HG02884 (cell line): ENCODE measurements at regions not wholly inside any gene's neighbourhood (a gene's known extent, or its start where the extent isn't known, plus 50 kb on each side); places are given as distances from the start of the nearest gene placed in this dataset.
"Not testable (repeated sequence)": the region's sequence is repeated elsewhere in the genome, so short reads cannot be mapped to it uniquely, and the experiment has no call there.

Experiments
- ATAC-seq: cut with Tn5 transposase; IDR thresholded peaks from one replicate; pipeline ENCODE4 v1.9.1; 2021; ENCODE audit warnings: mild to moderate bottlenecking, moderate library complexity; ENCODE audit not compliant: unreplicated experiment

DNA sequence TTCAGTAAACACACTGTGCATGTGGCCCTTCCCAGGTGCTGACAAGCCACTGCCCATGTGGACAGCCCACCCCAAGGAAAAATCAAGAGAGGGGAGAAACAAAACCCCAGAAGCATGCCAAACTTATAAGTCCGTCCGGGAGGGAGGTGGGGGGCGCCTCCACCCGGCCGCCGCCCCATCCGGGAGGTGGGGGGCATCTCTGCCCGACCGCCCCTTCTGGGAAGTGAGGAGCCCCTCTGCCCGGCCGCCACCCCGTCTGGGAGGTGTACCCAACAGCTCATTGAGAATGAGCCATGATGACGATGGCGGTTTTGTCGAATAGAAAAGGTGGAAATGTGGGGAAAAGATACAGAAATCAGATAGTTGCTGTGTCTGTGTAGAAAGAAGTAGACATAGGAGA, 53.8 kb upstream of the C2CD4B start:
- no peak for ATAC-seq

- ATAC-seq, result no peak
Observed at GRCh38 chr15:62219799-62220198, 54.7 kb upstream of the C2CD4B start.

GRCh38 chr15:62223020-62223419, 57.9 kb upstream of the C2CD4B start:
- ATAC-seq, result no peak

GRCh38 chr15:62228604-62229003, 63.5 kb upstream of the C2CD4B start:
- ATAC-seq, result no peak

GRCh38 chr15:62231856-62232255, 66.8 kb upstream of the C2CD4B start:
- no peak for ATAC-seq

GRCh38 chr15:62240121-62241096, 75.3 kb upstream of the C2CD4B start:
- no peak for ATAC-seq

- ATAC-seq, result no peak
Observed at GRCh38 chr15:62241135-62241770, 76.2 kb upstream of the C2CD4B start.

GRCh38 chr15:62242999-62243398, 77.9 kb upstream of the C2CD4B start:
- ATAC-seq, result no peak

DNA sequence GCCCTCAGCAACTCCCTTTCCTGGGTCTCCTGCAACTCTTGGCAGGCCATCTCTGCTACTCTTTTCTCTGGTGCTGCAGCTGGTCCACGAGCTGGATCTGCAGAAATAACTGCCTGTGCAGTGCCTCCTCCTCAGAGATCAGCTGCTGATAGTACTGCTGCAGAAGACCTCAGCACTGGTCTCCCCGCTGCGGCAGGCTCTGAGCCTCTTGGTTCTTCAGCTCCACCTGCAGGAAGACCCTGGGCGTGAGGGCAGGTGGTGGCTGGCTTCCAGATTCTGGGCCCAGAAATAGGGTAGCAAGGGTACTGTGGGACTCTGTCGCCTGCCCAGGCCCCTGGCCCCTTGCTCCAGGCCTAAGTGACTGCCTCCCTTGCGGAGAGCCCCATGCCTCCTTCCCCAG, 79.7 kb upstream of the C2CD4B start:
- ATAC-seq, result no peak

DNA sequence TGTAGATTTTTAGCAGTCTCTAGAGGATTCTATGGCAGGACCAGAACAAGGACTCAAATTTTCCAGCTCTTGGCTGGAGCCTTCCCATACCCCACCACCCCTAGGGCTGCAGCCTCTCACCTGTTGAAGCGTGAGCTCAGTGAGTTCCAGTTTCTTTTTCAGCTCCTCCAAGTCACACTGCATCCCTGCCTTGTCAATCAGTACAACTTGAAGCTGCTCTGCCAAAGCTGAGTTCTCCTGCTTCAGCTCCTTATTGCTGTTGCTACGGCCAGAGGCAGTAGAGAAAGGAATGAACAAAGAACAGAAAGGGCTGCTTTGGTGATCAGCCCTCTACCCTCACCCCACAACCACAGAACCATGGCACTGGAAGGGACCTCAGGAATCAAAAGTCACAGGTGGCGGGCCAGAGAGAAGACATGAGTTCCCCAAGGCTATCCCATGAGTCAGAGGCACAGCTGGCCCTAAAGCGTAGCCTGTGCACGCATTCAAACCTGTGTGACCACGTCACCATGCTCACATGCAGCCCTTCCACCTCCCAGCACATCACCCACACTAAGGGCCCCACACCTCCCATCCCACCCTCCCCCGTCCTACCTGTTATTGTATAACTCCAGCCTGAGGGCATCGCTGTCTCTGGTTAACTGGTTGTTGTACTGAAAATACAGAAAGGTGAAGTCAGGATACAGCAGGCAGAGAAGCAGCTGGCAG, 83.3 kb upstream of the C2CD4B start:
- ATAC-seq, result no peak

GRCh38 chr15:62249501-62249900, 84.4 kb upstream of the C2CD4B start:
- no peak for ATAC-seq

GRCh38 chr15:62250186-62250585, 85.1 kb upstream of the C2CD4B start:
- no peak for ATAC-seq

- no peak for ATAC-seq
Observed at GRCh38 chr15:62250978-62251377, 85.9 kb upstream of the C2CD4B start.

DNA sequence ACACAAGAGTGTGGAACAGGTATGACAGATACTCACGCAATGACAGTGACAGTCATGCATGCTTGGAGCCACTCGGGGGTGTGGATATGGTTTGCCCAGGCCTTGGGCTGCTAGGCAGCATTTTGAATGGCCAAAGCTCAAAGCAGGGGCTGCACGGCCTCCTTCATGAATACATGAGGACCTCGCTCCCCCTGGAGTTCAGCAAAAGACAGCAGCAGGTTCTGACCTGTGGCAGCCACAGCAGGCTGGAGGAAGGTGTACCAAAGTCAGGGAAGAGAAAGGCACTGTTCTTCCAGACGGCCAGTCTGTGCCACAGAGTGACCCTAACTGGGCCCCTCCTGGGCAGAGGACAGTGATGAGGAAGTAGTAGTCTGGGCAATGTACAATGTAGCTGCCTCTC, 88.2 kb upstream of the C2CD4B start:
- no peak for ATAC-seq

DNA sequence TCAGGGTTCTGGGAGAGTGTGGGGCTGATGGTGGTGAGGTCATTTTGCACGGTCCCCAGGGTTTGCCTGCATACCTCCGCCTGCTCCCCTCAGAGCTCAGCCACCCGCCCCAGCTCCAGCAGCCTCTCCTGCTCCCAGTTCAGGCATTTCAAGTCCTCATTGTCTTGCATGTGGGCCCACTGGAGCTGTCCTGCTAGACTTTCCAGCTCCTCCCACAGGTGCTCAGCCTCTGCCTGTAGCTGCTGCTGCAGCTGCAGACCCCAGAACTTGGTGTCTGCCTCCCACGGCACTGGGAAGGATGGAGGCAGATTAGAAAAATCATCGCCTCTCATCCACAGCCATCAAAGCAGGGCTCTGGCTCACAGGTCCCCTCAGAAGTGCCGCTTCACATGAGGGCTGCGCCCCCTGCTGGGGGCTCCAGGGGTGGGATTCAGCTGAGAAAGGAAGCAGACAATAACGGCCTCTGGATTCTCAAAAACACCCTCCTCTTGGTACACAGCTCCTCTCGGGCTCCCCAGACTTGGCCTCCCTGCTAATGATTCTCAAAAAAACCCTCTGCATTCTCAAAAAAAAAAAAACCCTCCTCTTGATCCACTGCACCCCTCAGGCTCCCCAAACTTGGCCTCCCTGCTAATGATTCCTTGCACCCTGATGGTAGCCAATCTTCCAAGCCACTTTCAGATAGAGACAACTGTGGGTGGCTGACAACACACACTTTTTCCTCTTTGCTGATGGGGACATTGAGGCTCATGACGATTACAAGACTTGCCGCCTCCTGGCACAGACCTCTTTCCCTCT, 89.3 kb upstream of the C2CD4B start:
- ATAC-seq, result no peak

GRCh38 chr15:62256430-62256829, 91.3 kb upstream of the C2CD4B start:
- not testable (repeated sequence) for ATAC-seq

- no peak for ATAC-seq
Observed at GRCh38 chr15:62257996-62258521, 93.0 kb upstream of the C2CD4B start.

DNA sequence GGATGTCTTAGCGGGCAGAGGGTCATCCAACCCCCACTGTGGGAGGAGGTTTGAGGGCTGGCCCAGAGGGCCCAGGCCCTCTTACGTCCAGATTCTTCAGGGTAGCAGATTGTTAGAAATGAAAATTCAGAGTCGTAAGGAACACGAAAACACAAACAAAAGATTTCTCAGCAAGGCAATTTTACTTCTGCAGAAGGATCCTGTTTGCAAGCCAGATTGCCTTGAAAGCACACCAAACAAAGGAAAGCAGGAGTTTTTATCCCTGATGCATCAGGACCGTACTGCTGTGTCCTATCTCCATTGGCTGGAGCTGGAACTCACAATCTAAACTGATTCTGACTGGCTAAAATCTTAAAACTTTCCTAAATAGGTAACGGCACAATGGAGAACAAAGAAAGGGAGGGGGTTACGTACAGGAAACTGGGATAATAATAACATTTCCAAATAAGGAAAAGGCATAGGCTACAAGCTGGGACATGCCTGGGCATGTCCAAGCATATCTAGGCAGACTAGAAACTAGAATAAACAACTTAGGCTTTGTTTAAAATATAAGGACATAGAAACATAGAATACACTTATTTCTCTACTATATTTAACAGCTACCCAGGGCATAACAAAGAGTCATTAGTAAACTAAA, 97.3 kb upstream of the C2CD4B start:
- ATAC-seq, result no peak

DNA sequence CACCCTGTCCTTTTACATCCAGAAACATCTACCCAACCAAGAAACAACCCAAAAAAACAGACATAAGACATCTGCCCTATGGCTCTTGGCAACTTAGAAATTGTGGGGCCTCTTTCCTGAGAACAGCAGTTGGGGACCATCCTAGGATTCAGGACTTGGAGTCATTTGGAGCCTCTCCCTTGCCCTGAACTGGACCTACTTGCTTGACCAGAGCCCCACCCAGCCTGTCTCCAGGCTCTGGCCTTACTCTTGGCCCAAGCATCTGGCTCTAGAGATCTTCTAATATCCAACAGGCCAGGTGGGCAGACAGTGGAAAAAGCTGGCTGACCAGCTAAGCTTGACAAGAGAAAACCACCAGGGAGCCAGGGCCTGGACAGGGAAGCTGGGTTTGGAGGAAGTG, 99.1 kb upstream of the C2CD4B start:
- ATAC-seq, result no peak

GRCh38 chr15:62269504-62269903, 104.4 kb upstream of the C2CD4B start:
- ATAC-seq, result no peak
